ENCODE measurements at regions not wholly inside any gene's neighbourhood (a gene's known extent, or its start where the extent isn't known, plus 50 kb on each side); places are given as distances from the start of the nearest gene placed in this dataset.

DNA sequence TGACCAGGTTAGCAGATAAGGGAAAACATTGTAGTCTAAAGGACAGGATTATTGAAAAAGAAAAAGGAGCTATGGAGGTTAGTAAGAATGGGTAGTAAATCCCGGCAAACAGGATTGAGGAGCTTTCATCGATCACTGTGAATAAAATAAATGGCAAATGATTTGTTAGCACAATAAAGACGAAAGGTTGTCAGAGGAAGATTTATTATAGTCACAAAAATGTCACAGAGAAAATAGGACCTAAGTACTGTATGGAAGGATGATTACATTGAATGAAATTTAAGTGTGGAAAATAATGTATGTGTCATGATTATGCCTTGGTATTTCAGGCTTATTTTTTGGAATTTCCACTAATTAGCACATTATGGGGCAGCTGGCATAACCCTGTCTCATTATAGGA is 519.2 kb upstream of the SLITRK6 start:
- TF ChIP-seq MYBL2 (CRISPR knock-in tag; IDR thresholded peaks at IDR 0.05) = no peak
- TF ChIP-seq NR2C2 (CRISPR knock-in tag; IDR thresholded peaks at IDR 0.05) = no peak
- TF ChIP-seq, protein P1, sequence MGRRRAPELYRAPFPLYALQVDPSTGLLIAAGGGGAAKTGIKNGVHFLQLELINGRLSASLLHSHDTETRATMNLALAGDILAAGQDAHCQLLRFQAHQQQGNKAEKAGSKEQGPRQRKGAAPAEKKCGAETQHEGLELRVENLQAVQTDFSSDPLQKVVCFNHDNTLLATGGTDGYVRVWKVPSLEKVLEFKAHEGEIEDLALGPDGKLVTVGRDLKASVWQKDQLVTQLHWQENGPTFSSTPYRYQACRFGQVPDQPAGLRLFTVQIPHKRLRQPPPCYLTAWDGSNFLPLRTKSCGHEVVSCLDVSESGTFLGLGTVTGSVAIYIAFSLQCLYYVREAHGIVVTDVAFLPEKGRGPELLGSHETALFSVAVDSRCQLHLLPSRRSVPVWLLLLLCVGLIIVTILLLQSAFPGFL (CRISPR knock-in tag; IDR thresholded peaks at IDR 0.05; ENCODE audit: borderline replicate concordance) = no peak
- TF ChIP-seq TP53 (CRISPR knock-in tag; IDR thresholded peaks at IDR 0.05) = no peak
- TF ChIP-seq, protein P2, sequence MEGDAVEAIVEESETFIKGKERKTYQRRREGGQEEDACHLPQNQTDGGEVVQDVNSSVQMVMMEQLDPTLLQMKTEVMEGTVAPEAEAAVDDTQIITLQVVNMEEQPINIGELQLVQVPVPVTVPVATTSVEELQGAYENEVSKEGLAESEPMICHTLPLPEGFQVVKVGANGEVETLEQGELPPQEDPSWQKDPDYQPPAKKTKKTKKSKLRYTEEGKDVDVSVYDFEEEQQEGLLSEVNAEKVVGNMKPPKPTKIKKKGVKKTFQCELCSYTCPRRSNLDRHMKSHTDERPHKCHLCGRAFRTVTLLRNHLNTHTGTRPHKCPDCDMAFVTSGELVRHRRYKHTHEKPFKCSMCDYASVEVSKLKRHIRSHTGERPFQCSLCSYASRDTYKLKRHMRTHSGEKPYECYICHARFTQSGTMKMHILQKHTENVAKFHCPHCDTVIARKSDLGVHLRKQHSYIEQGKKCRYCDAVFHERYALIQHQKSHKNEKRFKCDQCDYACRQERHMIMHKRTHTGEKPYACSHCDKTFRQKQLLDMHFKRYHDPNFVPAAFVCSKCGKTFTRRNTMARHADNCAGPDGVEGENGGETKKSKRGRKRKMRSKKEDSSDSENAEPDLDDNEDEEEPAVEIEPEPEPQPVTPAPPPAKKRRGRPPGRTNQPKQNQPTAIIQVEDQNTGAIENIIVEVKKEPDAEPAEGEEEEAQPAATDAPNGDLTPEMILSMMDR (IDR thresholded peaks at IDR 0.05) = no peak
- TF ChIP-seq, protein P3, sequence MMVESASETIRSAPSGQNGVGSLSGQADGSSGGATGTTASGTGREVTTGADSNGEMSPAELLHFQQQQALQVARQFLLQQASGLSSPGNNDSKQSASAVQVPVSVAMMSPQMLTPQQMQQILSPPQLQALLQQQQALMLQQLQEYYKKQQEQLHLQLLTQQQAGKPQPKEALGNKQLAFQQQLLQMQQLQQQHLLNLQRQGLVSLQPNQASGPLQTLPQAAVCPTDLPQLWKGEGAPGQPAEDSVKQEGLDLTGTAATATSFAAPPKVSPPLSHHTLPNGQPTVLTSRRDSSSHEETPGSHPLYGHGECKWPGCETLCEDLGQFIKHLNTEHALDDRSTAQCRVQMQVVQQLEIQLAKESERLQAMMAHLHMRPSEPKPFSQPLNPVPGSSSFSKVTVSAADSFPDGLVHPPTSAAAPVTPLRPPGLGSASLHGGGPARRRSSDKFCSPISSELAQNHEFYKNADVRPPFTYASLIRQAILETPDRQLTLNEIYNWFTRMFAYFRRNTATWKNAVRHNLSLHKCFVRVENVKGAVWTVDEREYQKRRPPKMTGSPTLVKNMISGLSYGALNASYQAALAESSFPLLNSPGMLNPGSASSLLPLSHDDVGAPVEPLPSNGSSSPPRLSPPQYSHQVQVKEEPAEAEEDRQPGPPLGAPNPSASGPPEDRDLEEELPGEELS (CRISPR knock-in tag; IDR thresholded peaks at IDR 0.05) = no peak
- TF ChIP-seq, protein P4, sequence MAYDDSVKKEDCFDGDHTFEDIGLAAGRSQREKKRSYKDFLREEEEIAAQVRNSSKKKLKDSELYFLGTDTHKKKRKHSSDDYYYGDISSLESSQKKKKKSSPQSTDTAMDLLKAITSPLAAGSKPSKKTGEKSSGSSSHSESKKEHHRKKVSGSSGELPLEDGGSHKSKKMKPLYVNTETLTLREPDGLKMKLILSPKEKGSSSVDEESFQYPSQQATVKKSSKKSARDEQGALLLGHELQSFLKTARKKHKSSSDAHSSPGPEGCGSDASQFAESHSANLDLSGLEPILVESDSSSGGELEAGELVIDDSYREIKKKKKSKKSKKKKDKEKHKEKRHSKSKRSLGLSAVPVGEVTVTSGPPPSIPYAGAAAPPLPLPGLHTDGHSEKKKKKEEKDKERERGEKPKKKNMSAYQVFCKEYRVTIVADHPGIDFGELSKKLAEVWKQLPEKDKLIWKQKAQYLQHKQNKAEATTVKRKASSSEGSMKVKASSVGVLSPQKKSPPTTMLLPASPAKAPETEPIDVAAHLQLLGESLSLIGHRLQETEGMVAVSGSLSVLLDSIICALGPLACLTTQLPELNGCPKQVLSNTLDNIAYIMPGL (CRISPR knock-in tag; IDR thresholded peaks at IDR 0.05) = no peak
- DNase-seq (ENCODE audit: low spot score) (no peak), ATAC-seq (no peak)
- ChIA-PET POLR2A (no interaction called here), CTCF (no interaction called here)
- no peaks in the 10 kb centered on the region for H3K4me1 Mint-ChIP-seq
- H3K27ac Mint-ChIP-seq = no peak overlapping the region
- H3K36me3 Mint-ChIP-seq = no peaks in the 10 kb centered on the region
- no peak overlapping the region for H3K4me3 Mint-ChIP-seq
- H3K9me3 Mint-ChIP-seq = 0 out of 2 replicates have a peak, but pooled peaks cover 4% of the 10 kb centered on the region
- H3K27me3 Mint-ChIP-seq (ENCODE audit: low read depth) = no peaks in the 10 kb centered on the region

DNA sequence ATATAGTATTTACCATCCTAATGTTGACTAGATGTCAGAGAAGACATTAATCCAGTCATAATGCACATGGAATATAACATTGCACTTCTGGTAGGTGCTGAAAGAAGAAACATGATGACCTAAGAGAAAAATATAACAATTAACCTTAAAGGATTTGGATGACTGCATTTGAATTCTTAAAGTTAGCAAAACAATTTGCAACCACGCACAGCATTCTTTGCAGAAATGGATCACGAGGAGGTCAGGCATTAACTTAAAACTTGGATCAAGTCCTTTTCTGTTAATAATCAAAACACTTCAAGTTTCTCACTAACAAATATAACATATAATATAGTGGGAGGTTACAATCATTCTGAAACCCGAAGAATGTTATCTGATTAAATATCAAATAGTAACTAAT is 525.0 kb upstream of the SLITRK6 start:
- DNase-seq (ENCODE audit: low spot score) = no peak
- no peak for ATAC-seq
- ChIA-PET CTCF (no interaction called here), POLR2A (no interaction called here)
- Mint-ChIP-seq H3K9me3 (peaks cover 20% of the 10 kb centered on the region), H3K27ac (no peak overlapping the region), H3K4me3 (no peak overlapping the region), H3K4me1 (no peaks in the 10 kb centered on the region), H3K36me3 (no peaks in the 10 kb centered on the region), H3K27me3 (ENCODE audit: low read depth) (no peaks in the 10 kb centered on the region)
- TF ChIP-seq, protein P5, sequence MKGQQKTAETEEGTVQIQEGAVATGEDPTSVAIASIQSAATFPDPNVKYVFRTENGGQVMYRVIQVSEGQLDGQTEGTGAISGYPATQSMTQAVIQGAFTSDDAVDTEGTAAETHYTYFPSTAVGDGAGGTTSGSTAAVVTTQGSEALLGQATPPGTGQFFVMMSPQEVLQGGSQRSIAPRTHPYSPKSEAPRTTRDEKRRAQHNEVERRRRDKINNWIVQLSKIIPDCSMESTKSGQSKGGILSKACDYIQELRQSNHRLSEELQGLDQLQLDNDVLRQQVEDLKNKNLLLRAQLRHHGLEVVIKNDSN (CRISPR knock-in tag; IDR thresholded peaks at IDR 0.05) = no peak
- TF ChIP-seq, protein P6, sequence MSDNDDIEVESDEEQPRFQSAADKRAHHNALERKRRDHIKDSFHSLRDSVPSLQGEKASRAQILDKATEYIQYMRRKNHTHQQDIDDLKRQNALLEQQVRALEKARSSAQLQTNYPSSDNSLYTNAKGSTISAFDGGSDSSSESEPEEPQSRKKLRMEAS (CRISPR knock-in tag; IDR thresholded peaks at IDR 0.05) = no peak
- TF ChIP-seq ETV6 (CRISPR knock-in tag; IDR thresholded peaks at IDR 0.05) (no peak), NR1H2 (CRISPR knock-in tag; IDR thresholded peaks at IDR 0.05) (no peak), PRRX2 (CRISPR knock-in tag; IDR thresholded peaks at IDR 0.05) (no peak)
- TF ChIP-seq, protein P7, sequence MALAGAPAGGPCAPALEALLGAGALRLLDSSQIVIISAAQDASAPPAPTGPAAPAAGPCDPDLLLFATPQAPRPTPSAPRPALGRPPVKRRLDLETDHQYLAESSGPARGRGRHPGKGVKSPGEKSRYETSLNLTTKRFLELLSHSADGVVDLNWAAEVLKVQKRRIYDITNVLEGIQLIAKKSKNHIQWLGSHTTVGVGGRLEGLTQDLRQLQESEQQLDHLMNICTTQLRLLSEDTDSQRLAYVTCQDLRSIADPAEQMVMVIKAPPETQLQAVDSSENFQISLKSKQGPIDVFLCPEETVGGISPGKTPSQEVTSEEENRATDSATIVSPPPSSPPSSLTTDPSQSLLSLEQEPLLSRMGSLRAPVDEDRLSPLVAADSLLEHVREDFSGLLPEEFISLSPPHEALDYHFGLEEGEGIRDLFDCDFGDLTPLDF (CRISPR knock-in tag; IDR thresholded peaks at IDR 0.05) = no peak

DNA sequence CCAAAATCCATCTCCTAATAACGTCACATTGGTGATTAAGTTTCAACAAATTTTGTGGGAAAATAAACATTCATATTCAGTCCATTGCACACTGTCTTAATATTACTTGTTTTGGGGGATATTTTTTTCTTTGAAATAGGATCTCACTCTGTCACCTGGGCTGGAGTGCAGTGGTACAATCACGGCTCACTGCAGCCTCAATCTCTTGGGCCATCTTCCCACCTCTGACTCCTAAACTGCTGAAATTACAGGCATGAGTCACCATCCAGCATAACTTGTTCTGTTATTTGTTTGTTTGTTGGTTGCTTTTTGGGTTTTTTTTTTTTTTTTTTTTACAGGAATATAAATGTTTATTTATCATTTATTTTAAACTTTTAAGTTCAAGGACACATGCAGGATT is 556.1 kb upstream of the SLITRK6 start:
- peaks cover 7% of the 10 kb centered on the region; the same call in 1 of the 2 replicates for H3K36me3 Mint-ChIP-seq
- POLR2A ChIA-PET = no interaction called here
- no peaks in the 10 kb centered on the region for H3K27me3 Mint-ChIP-seq (ENCODE audit: low read depth)
- peaks cover 61% of the 10 kb centered on the region for H3K4me1 Mint-ChIP-seq
- no peak overlapping the region for H3K4me3 Mint-ChIP-seq
- no peak for DNase-seq (ENCODE audit: low spot score)
- CTCF ChIA-PET = no interaction called here
- peaks cover 7% of the 10 kb centered on the region for H3K9me3 Mint-ChIP-seq
- ATAC-seq = no peak
- no peak overlapping the region for H3K27ac Mint-ChIP-seq
- TF ChIP-seq, protein P8, sequence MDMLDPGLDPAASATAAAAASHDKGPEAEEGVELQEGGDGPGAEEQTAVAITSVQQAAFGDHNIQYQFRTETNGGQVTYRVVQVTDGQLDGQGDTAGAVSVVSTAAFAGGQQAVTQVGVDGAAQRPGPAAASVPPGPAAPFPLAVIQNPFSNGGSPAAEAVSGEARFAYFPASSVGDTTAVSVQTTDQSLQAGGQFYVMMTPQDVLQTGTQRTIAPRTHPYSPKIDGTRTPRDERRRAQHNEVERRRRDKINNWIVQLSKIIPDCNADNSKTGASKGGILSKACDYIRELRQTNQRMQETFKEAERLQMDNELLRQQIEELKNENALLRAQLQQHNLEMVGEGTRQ (CRISPR knock-in tag; IDR thresholded peaks at IDR 0.05) = no peak
- TF ChIP-seq NR1H2 (CRISPR knock-in tag; IDR thresholded peaks at IDR 0.05) (no peak), ZNF423 (CRISPR knock-in tag; IDR thresholded peaks at IDR 0.05) (no peak)
- TF ChIP-seq, protein P9, sequence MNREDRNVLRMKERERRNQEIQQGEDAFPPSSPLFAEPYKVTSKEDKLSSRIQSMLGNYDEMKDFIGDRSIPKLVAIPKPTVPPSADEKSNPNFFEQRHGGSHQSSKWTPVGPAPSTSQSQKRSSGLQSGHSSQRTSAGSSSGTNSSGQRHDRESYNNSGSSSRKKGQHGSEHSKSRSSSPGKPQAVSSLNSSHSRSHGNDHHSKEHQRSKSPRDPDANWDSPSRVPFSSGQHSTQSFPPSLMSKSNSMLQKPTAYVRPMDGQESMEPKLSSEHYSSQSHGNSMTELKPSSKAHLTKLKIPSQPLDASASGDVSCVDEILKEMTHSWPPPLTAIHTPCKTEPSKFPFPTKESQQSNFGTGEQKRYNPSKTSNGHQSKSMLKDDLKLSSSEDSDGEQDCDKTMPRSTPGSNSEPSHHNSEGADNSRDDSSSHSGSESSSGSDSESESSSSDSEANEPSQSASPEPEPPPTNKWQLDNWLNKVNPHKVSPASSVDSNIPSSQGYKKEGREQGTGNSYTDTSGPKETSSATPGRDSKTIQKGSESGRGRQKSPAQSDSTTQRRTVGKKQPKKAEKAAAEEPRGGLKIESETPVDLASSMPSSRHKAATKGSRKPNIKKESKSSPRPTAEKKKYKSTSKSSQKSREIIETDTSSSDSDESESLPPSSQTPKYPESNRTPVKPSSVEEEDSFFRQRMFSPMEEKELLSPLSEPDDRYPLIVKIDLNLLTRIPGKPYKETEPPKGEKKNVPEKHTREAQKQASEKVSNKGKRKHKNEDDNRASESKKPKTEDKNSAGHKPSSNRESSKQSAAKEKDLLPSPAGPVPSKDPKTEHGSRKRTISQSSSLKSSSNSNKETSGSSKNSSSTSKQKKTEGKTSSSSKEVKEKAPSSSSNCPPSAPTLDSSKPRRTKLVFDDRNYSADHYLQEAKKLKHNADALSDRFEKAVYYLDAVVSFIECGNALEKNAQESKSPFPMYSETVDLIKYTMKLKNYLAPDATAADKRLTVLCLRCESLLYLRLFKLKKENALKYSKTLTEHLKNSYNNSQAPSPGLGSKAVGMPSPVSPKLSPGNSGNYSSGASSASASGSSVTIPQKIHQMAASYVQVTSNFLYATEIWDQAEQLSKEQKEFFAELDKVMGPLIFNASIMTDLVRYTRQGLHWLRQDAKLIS (CRISPR knock-in tag; IDR thresholded peaks at IDR 0.05; ENCODE audit: borderline replicate concordance) = no peak
- TF ChIP-seq, protein P5 (CRISPR knock-in tag; IDR thresholded peaks at IDR 0.05) = no peak

All from WTC11 (cell line).